H9 (cell line): ENCODE measurements at regions not wholly inside any gene's neighbourhood (a gene's known extent, or its start where the extent isn't known, plus 50 kb on each side); places are given as distances from the start of the nearest gene placed in this dataset.

Source experiments
- DNase-seq: peaks from one replicate; pipeline ENCODE4 v3.0.0-alpha.2; 2017
- H2AFZ ChIP-seq: one replicate; pipeline ENCODE4 v1.6.1; 2013; ENCODE audit warnings: mild to moderate bottlenecking, low read length, control low read depth, moderate library complexity
- H2AK5ac ChIP-seq: 2 replicates; pipeline ENCODE4 v1.6.1; 2013; ENCODE audit warnings: low read length, control low read depth, mixed read lengths; ENCODE audit not compliant: insufficient read length
- H2BK120ac ChIP-seq: one replicate; pipeline ENCODE4 v1.6.1; 2013; ENCODE audit warnings: low read depth, mild to moderate bottlenecking, low read length, control low read depth, inconsistent platforms; ENCODE audit not compliant: poor library complexity, severe bottlenecking
- H2BK12ac ChIP-seq: 2 replicates; pipeline ENCODE4 v1.6.1; 2013; ENCODE audit warnings: low read length, control low read depth, mixed read lengths, low read depth; ENCODE audit not compliant: insufficient read length
- H2BK15ac ChIP-seq: 2 replicates; pipeline ENCODE4 v1.6.1; 2013; ENCODE audit warnings: low read depth, low read length, control low read depth
- H2BK20ac ChIP-seq: one replicate; pipeline ENCODE4 v1.6.1; 2013; ENCODE audit warnings: low read depth, mild to moderate bottlenecking, low read length, control low read depth, inconsistent platforms; ENCODE audit not compliant: poor library complexity, severe bottlenecking
- H2BK5ac ChIP-seq: 2 replicates; pipeline ENCODE4 v1.6.1; 2013; ENCODE audit warnings: low read length, control low read depth, mixed read lengths; ENCODE audit not compliant: insufficient read length
- H3K14ac ChIP-seq: 2 replicates; pipeline ENCODE4 v1.6.1; 2013; ENCODE audit warnings: low read length, control low read depth; ENCODE audit not compliant: insufficient read depth
- H3K18ac ChIP-seq: 2 replicates; pipeline ENCODE4 v1.6.1; 2013; ENCODE audit warnings: low read depth, mild to moderate bottlenecking, mixed read lengths, low read length, control low read depth; ENCODE audit not compliant: insufficient read length
- H3K23ac ChIP-seq: 2 replicates; pipeline ENCODE4 v1.6.1; 2013; ENCODE audit warnings: low read length, control low read depth, mixed read lengths, low read depth; ENCODE audit not compliant: insufficient read length
- H3K23me2 ChIP-seq: 2 replicates; pipeline ENCODE4 v1.6.1; 2013; ENCODE audit warnings: low read depth, mild to moderate bottlenecking, mixed read lengths, low read length, control low read depth; ENCODE audit not compliant: insufficient read length, poor library complexity, severe bottlenecking
- H3K27ac ChIP-seq: 2 replicates; pipeline ENCODE4 v1.5.1; 2013; ENCODE audit warnings: low read length, control low read depth, mixed read lengths, low read depth; ENCODE audit not compliant: insufficient read length
- H3K27me3 ChIP-seq: 2 replicates; pipeline ENCODE4 v1.6.1; 2013; ENCODE audit warnings: low read length, control low read depth, inconsistent platforms; ENCODE audit not compliant: insufficient read depth
- H3K4ac ChIP-seq: 2 replicates; pipeline ENCODE4 v1.6.1; 2013; ENCODE audit warnings: low read depth, mild to moderate bottlenecking, control low read depth, inconsistent platforms, low read length, moderate library complexity
- H3K4me1 ChIP-seq: 2 replicates; pipeline ENCODE4 v1.6.1; 2013; ENCODE audit warnings: low read length, control low read depth, inconsistent platforms; ENCODE audit not compliant: insufficient read depth
- H3K4me2 ChIP-seq: 2 replicates; pipeline ENCODE4 v1.6.1; 2013; ENCODE audit warnings: low read length, control low read depth, mixed read lengths; ENCODE audit not compliant: insufficient read length, insufficient read depth
- H3K56ac ChIP-seq: 2 replicates; pipeline ENCODE4 v1.6.1; 2013; ENCODE audit warnings: low read depth, mild to moderate bottlenecking, mixed read lengths, low read length, control low read depth; ENCODE audit not compliant: insufficient read length
- H3K79me1 ChIP-seq: 2 replicates; pipeline ENCODE4 v1.6.1; 2013; ENCODE audit warnings: low read depth, mild to moderate bottlenecking, moderate library complexity, low read length, control low read depth, inconsistent platforms; ENCODE audit not compliant: insufficient read depth, poor library complexity, severe bottlenecking
- H3K79me2 ChIP-seq: 2 replicates; pipeline ENCODE4 v1.6.1; 2013; ENCODE audit warnings: low read length, control low read depth, inconsistent platforms; ENCODE audit not compliant: insufficient read depth
- H3K9ac ChIP-seq: 2 replicates; pipeline ENCODE4 v1.6.1; 2013; ENCODE audit warnings: low read length, control low read depth, mixed read lengths; ENCODE audit not compliant: insufficient read length; ENCODE audit errors: extremely low read depth
- H3K9me3 ChIP-seq: one replicate; pipeline ENCODE4 v1.6.1; 2013; ENCODE audit warnings: low read depth, low read length, inconsistent platforms; ENCODE audit not compliant: control insufficient read depth
- H3T11ph ChIP-seq: one replicate; pipeline ENCODE4 v1.6.1; 2013; ENCODE audit warnings: mild to moderate bottlenecking, low read length, control low read depth, inconsistent platforms
- H4K20me1 ChIP-seq: one replicate; pipeline ENCODE4 v1.6.1; 2013; ENCODE audit not compliant: control insufficient read depth, insufficient read length, insufficient read depth
- H4K5ac ChIP-seq: 2 replicates; pipeline ENCODE4 v1.6.1; 2013; ENCODE audit warnings: low read depth, mild to moderate bottlenecking, mixed read lengths, low read length, control low read depth; ENCODE audit not compliant: insufficient read length
- H4K8ac ChIP-seq: replicated peaks from 2 replicates; pipeline ENCODE4 v1.6.1; 2013; ENCODE audit warnings: low read length, control low read depth, mixed read lengths, low read depth; ENCODE audit not compliant: insufficient read length
- H4K91ac ChIP-seq: 2 replicates; pipeline ENCODE4 v1.6.1; 2013; ENCODE audit warnings: low read depth, mild to moderate bottlenecking, moderate library complexity, mixed read lengths, low read length, control low read depth; ENCODE audit not compliant: insufficient read length
- H3K27ac Mint-ChIP-seq, 3 experiments: 2 replicates in 2 of 3; 3 replicates in 1 of 3; pipeline ENCODE4 v1.8.0; 2020 to 2021; ENCODE audit warnings: mixed read lengths in 3 of 3, mild to moderate bottlenecking in 1 of 3, moderate library complexity in 1 of 3
- H3K27me3 Mint-ChIP-seq: 2 replicates; pipeline ENCODE4 v1.8.0; 2021; ENCODE audit warnings: low read depth, mild to moderate bottlenecking, moderate library complexity, mixed read lengths
- H3K36me3 Mint-ChIP-seq, 3 experiments: 2 replicates in 2 of 3; 3 replicates in 1 of 3; pipeline ENCODE4 v1.8.0; 2020 to 2021; ENCODE audit warnings: low read depth in 3 of 3, mixed read lengths in 3 of 3; ENCODE audit not compliant: insufficient read depth in 1 of 3
- H3K4me1 Mint-ChIP-seq, 2 experiments: 2 replicates each; pipeline ENCODE4 v1.8.0; 2020; ENCODE audit warnings: mixed read lengths in 2 of 2
- H3K4me3 Mint-ChIP-seq, 2 experiments: 2 replicates in 1 of 2; 3 replicates in 1 of 2; pipeline ENCODE4 v1.8.0; 2020 to 2021; ENCODE audit warnings: mild to moderate bottlenecking in 2 of 2, mixed read lengths in 2 of 2, moderate library complexity in 1 of 2
- H3K9me3 Mint-ChIP-seq, 2 experiments: 2 replicates in 1 of 2; 3 replicates in 1 of 2; pipeline ENCODE4 v1.8.0; 2020; ENCODE audit warnings: mild to moderate bottlenecking in 2 of 2, mixed read lengths in 2 of 2, moderate library complexity in 1 of 2
- CTCF ChIP-seq: fragments of 200-600 bp; sonication (generic); conservative IDR thresholded peaks from 3 replicates; pipeline ENCODE4 v1.8.0; 2021; ENCODE audit warnings: antibody characterized with exemption, mild to moderate bottlenecking
- WGBS: extraction: QIAGEN DNeasy Blood & Tissue Kit; methylation state at CpG from one replicate; pipeline ENCODE4 v1.1.7; 2013; ENCODE audit warnings: missing lambda C conversion rate, low lambda C conversion rate, mixed read lengths; ENCODE audit not compliant: insufficient read length; ENCODE audit errors: extremely low coverage; 5-methylcytosine and 5-hydroxymethylcytosine counted together

GRCh38 chr20:48463916-48464315 lies 363.9 kb downstream of the PREX1 start:
- Histone ChIP-seq H4K20me1 (no peaks in the 10 kb centered on the region), H3K27me3 (no peaks in the 10 kb centered on the region), H2AK5ac (no peak overlapping the region), H3K4me1 (peaks cover 2% of the 10 kb centered on the region; the same call in 1 of the 2 replicates), H3K4me2 (no peak overlapping the region), H2BK5ac (no peak overlapping the region), H3K4ac (no peak overlapping the region), H3K9me3 (no peaks in the 10 kb centered on the region), H4K8ac (no peak overlapping the region), H4K5ac (no peak overlapping the region), H2AFZ (no peak overlapping the region), H4K91ac (no peak overlapping the region), H3K9ac (no peak overlapping the region), H3K27ac (no peak overlapping the region), H3K79me1 (no peaks in the 10 kb centered on the region), H3K56ac (no peak overlapping the region), H2BK120ac (no peak overlapping the region), H3K14ac (no peak overlapping the region), H3K23me2 (no peaks in the 10 kb centered on the region), H3T11ph (no peak overlapping the region), H3K79me2 (no peaks in the 10 kb centered on the region), H3K23ac (no peak overlapping the region), H2BK12ac (no peak overlapping the region), H3K18ac (no peak overlapping the region), H2BK20ac (no peak overlapping the region), H2BK15ac (no peak overlapping the region)
- peaks cover 2 to 7% of the 10 kb centered on the region in 2 experiments; a peak in 4 of 5 replicates for H3K9me3 Mint-ChIP-seq
- DNase-seq, result no peak
- peaks cover 0 to 5% (median 3%) of the 10 kb centered on the region in 3 experiments; a peak in 4 of 7 replicates for H3K36me3 Mint-ChIP-seq
- H3K27ac Mint-ChIP-seq, result peak overlapping the region in 1 of 3 experiments; percentile 68; a peak in 1 of 7 replicates
- H3K4me1 Mint-ChIP-seq, result peaks cover 23 to 30% of the 10 kb centered on the region in 2 experiments
- WGBS, result no CpG with 5 or more reads among the region's 6 CpGs
- TF ChIP-seq CTCF, result no peak
- H3K4me3 Mint-ChIP-seq, result no peak overlapping the region
- H3K27me3 Mint-ChIP-seq, result peaks cover 5% of the 10 kb centered on the region
